ENCODE measurements at regions not wholly inside any gene's neighbourhood (a gene's known extent, or its start where the extent isn't known, plus 50 kb on each side); places are given as distances from the start of the nearest gene placed in this dataset.

GRCh38 chr4:164345756-164346155, 408.2 kb upstream of the SMIM31 start:
- TF ChIP-seq CTCF (IDR thresholded peaks at IDR 0.05) (no peak), POLR2AphosphoS5 (IDR thresholded peaks at IDR 0.05) (no peak), EP300 (IDR thresholded peaks at IDR 0.05) (no peak), POLR2A (IDR thresholded peaks at IDR 0.05) (no peak)

Measured in suprapubic skin (tissue), 4 donors.